Panc1 (cell line): ENCODE measurements at regions not wholly inside any gene's neighbourhood (a gene's known extent, or its start where the extent isn't known, plus 50 kb on each side); places are given as distances from the start of the nearest gene placed in this dataset.

Experiments
- ATAC-seq: fragments of 200-7000 bp; cut with Tn5 transposase; 2 replicates; pipeline ENCODE4 v1.9.1; 2020; ENCODE audit warnings: mild to moderate bottlenecking, moderate library complexity
- BruUV-seq: library from RNA; stranded (reverse); fragments of 400-500 nt; replicated peaks from 2 replicates; lab custom pipeline; 2021; lab: Mats Ljungman, UMichigan
- CTCF ChIA-PET: fragments of 300-600 bp; sonication (Branson Sonifier 250); formaldehyde crosslinking; loops from one replicate; lab custom pipeline; 2022; ENCODE audit warnings: antibody characterized with exemption; lab: Charles Lee
- POLR2A ChIA-PET: fragments of 300-600 bp; sonication (Branson Sonifier 250); formaldehyde crosslinking; loops from one replicate; lab custom pipeline; 2022; ENCODE audit warnings: antibody characterized with exemption; lab: Charles Lee
- DNase-seq: peaks from one replicate; pipeline ENCODE4 v3.0.0-alpha.2; 2010; ENCODE audit warnings: low read depth, low spot score
- H3K27ac ChIP-seq: 2 replicates; pipeline ENCODE4 v1.5.1; 2011; ENCODE audit warnings: mild to moderate bottlenecking, low read length, inconsistent platforms
- H3K27me3 ChIP-seq: fragments of 200-500 bp; sonication (Bioruptor generic); 2 replicates; pipeline ENCODE4 v1.6.0; 2014; ENCODE audit warnings: low read length, inconsistent platforms; ENCODE audit not compliant: control insufficient read depth, insufficient read depth
- H3K36me3 ChIP-seq: fragments of 200-500 bp; sonication (Bioruptor generic); 2 replicates; pipeline ENCODE4 v1.5.1; 2014; ENCODE audit warnings: inconsistent platforms, mild to moderate bottlenecking, low read length, moderate library complexity; ENCODE audit not compliant: control insufficient read depth, insufficient read depth
- H3K4me1 ChIP-seq: 2 replicates; pipeline ENCODE4 v1.5.1; 2011; ENCODE audit warnings: inconsistent platforms, mild to moderate bottlenecking, low read length, moderate library complexity; ENCODE audit not compliant: control insufficient read depth, insufficient read depth
- H3K4me3 ChIP-seq, 2 experiments: 2 replicates each; pipeline ENCODE4 v1.5.1; 2011 to 2012; ENCODE audit warnings: low read depth in 2 of 2, low read length in 2 of 2, mild to moderate bottlenecking in 2 of 2, inconsistent platforms in 1 of 2, moderate library complexity in 1 of 2
- H3K9me3 ChIP-seq: fragments of 200-500 bp; sonication (Bioruptor generic); 2 replicates; pipeline ENCODE4 v1.5.1; 2014; ENCODE audit warnings: low read depth, mild to moderate bottlenecking, inconsistent platforms, low read length, moderate library complexity; ENCODE audit not compliant: control insufficient read depth, insufficient read depth
- CTCF ChIP-seq: fragments of 450-650 bp; IDR thresholded peaks from 2 replicates; pipeline ENCODE4 v1.5.1; 2017; ENCODE audit warnings: mild to moderate bottlenecking
- POLR2AphosphoS5 ChIP-seq: IDR thresholded peaks from 2 replicates; pipeline ENCODE4 v1.6.1; 2012; ENCODE audit warnings: mild to moderate bottlenecking, low read depth, low read length, moderate library complexity
- REST ChIP-seq, 2 experiments: IDR thresholded peaks; 2 replicates each; pipeline ENCODE4 v1.6.1; 2011 to 2012; ENCODE audit warnings: low read depth in 2 of 2, control low read depth in 1 of 2, low read length in 1 of 2, mild to moderate bottlenecking in 1 of 2, moderate library complexity in 1 of 2; ENCODE audit not compliant: insufficient read depth in 1 of 2
- SIN3A ChIP-seq: IDR thresholded peaks from 2 replicates; pipeline ENCODE4 v1.6.1; 2012; ENCODE audit warnings: low read depth, mild to moderate bottlenecking, low read length, moderate library complexity, borderline replicate concordance; ENCODE audit not compliant: insufficient read depth
- TCF7L2 ChIP-seq: IDR thresholded peaks from 2 replicates; pipeline ENCODE4 v1.6.1; 2011; ENCODE audit warnings: mild to moderate bottlenecking, low read depth, low read length, inconsistent platforms
- in situ Hi-C: cut with HindIII; loops from 2 replicates; pipeline ENCODE4 v1.10.0; 2016; ENCODE audit warnings: low sequenced_read_pairs, low pct_unique_long_range_greater_than_20kb
- intact Hi-C: fragments of 100-400 bp; cut with micrococcal nuclease; formaldehyde crosslinking; loops from one replicate; pipeline ENCODE4 v1.10.0; 2022; ENCODE audit not compliant: unreplicated experiment

- intact Hi-C loops (no loop called here), in situ Hi-C loops (no loop called here)
- no peaks in the 10 kb centered on the region for H3K27me3 ChIP-seq
- ATAC-seq = no peak
- no peaks in the 10 kb centered on the region for H3K4me1 ChIP-seq
- H3K36me3 ChIP-seq = no peaks in the 10 kb centered on the region
- no peaks in the 10 kb centered on the region for H3K9me3 ChIP-seq
- H3K27ac ChIP-seq = no peak overlapping the region
- no peak for DNase-seq
- H3K4me3 ChIP-seq = no peak overlapping the region
- no TSS peak for BruUV-seq
- ChIA-PET CTCF (no interaction called here), POLR2A (no interaction called here)
- TF ChIP-seq POLR2AphosphoS5 = no peak
These were observed 106.0 kb upstream of the GNG12 start for GRCh38 chr1:67939186-67939743.

GRCh38 chr1:67937651-67938050 lies 104.4 kb upstream of the GNG12 start:
- Histone ChIP-seq H3K27me3 (no peaks in the 10 kb centered on the region), H3K36me3 (no peaks in the 10 kb centered on the region), H3K4me3 (no peak overlapping the region), H3K4me1 (no peaks in the 10 kb centered on the region), H3K27ac (no peak overlapping the region), H3K9me3 (no peaks in the 10 kb centered on the region)
- ChIA-PET POLR2A (no interaction called here), CTCF (no interaction called here)
- DNase-seq (no peak), ATAC-seq (no peak)
- in situ Hi-C loops (no loop called here), intact Hi-C loops (no loop called here)
- no peak for TF ChIP-seq TCF7L2
- no peak for TF ChIP-seq SIN3A
- TF ChIP-seq POLR2AphosphoS5 = no peak
- no peak for TF ChIP-seq CTCF
- no peak for TF ChIP-seq REST (IDR thresholded peaks at IDR 0.05; ENCODE audit: insufficient read depth in 1 of 2, low read depth in 2 of 2, low read length in 1 of 2)
- BruUV-seq = no TSS peak

- no peaks in the 10 kb centered on the region for H3K4me1 ChIP-seq
- H3K27me3 ChIP-seq = no peaks in the 10 kb centered on the region
- ATAC-seq (no peak), DNase-seq (no peak)
- no peaks in the 10 kb centered on the region for H3K36me3 ChIP-seq
- POLR2A ChIA-PET = no interaction called here
- no peak overlapping the region for H3K27ac ChIP-seq
- TF ChIP-seq REST (IDR thresholded peaks at IDR 0.05; ENCODE audit: insufficient read depth in 1 of 2, low read depth in 2 of 2, low read length in 1 of 2) = no peak
- TF ChIP-seq CTCF = no peak
- TF ChIP-seq SIN3A = no peak
- no peak for TF ChIP-seq POLR2AphosphoS5
- TF ChIP-seq TCF7L2 = no peak
- CTCF ChIA-PET = no interaction called here
- no peaks in the 10 kb centered on the region for H3K9me3 ChIP-seq
- intact Hi-C loops (no loop called here), in situ Hi-C loops (no loop called here)
- no TSS peak for BruUV-seq
- no peak overlapping the region for H3K4me3 ChIP-seq
These were observed 103.7 kb upstream of the GNG12 start for GRCh38 chr1:67937010-67937409.
